Upper lobe of right lung (tissue), 1 donor: ENCODE measurements at regions not wholly inside any gene's neighbourhood (a gene's known extent, or its start where the extent isn't known, plus 50 kb on each side); places are given as distances from the start of the nearest gene placed in this dataset.
"Not testable (repeated sequence)": the region's sequence is repeated elsewhere in the genome, so short reads cannot be mapped to it uniquely, and the experiment has no call there.

Experiments used
- ATAC-seq: fragments of 200-7000 bp; cut with Tn5 transposase; one replicate; pipeline ENCODE4 v1.9.1; 2020; ENCODE audit warnings: mild to moderate bottlenecking, moderate library complexity
- DNase-seq: peaks from one replicate; pipeline ENCODE4 v3.0.0-alpha.2; 2020
- H3K27ac ChIP-seq: fragments of 200-600 bp; one replicate; pipeline ENCODE4 v1.8.0; 2022
- H3K27me3 ChIP-seq: fragments of 200-600 bp; one replicate; pipeline ENCODE4 v1.8.0; 2022; ENCODE audit warnings: mild to moderate bottlenecking
- H3K36me3 ChIP-seq: fragments of 200-600 bp; one replicate; pipeline ENCODE4 v1.8.0; 2022
- H3K4me1 ChIP-seq: fragments of 200-600 bp; one replicate; pipeline ENCODE4 v1.8.0; 2022
- H3K4me3 ChIP-seq: fragments of 200-600 bp; one replicate; pipeline ENCODE4 v1.8.0; 2022; ENCODE audit warnings: mild to moderate bottlenecking
- H3K9me3 ChIP-seq: fragments of 200-600 bp; one replicate; pipeline ENCODE4 v1.8.0; 2022
- intact Hi-C: fragments of 100-400 bp; cut with DNase I; formaldehyde crosslinking; loops from one replicate; pipeline ENCODE4 v1.11.0; 2022
- TF ChIP-seq, protein P1 (sequence below): fragments of 200-600 bp; IDR thresholded peaks from one replicate; pipeline ENCODE4 v1.8.0; 2022; ENCODE audit warnings: antibody characterized with exemption
- donor health status: DM: no; HTN: yes; CAD: no; lungs with severe emphysema.

DNA sequence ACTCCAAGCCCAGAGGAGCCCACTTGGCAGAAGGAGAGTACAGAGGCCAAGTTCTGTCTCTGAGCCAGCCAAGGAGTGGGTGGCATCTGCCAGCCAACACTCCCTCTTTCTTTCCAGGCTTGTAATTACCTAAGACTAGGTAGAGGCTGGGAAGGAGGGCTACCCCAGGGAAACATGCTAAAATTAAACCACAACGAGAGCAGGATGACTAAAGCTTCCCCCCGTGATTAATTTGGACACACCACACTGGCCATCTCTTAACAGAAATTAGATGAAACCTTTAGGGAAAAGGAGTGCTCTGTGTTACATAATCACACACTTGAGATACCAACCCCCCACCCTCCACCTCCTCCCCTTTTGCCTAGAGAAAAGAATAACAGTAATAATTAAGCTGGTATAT is 102.1 kb upstream of the ZC3H12A start:
- intact Hi-C loops, result no loop called here
- H3K4me1 ChIP-seq, result no peaks in the 10 kb centered on the region
- no peaks in the 10 kb centered on the region for H3K36me3 ChIP-seq
- TF ChIP-seq, protein P1, sequence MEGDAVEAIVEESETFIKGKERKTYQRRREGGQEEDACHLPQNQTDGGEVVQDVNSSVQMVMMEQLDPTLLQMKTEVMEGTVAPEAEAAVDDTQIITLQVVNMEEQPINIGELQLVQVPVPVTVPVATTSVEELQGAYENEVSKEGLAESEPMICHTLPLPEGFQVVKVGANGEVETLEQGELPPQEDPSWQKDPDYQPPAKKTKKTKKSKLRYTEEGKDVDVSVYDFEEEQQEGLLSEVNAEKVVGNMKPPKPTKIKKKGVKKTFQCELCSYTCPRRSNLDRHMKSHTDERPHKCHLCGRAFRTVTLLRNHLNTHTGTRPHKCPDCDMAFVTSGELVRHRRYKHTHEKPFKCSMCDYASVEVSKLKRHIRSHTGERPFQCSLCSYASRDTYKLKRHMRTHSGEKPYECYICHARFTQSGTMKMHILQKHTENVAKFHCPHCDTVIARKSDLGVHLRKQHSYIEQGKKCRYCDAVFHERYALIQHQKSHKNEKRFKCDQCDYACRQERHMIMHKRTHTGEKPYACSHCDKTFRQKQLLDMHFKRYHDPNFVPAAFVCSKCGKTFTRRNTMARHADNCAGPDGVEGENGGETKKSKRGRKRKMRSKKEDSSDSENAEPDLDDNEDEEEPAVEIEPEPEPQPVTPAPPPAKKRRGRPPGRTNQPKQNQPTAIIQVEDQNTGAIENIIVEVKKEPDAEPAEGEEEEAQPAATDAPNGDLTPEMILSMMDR, result no peak
- H3K4me3 ChIP-seq, result no peak overlapping the region
- no peak for ATAC-seq
- H3K27me3 ChIP-seq, result no peaks in the 10 kb centered on the region
- no peaks in the 10 kb centered on the region for H3K9me3 ChIP-seq
- no peak for DNase-seq
- no peak overlapping the region for H3K27ac ChIP-seq

GRCh38 chr1:37372711-37373110 is 101.7 kb upstream of the ZC3H12A start:
- Histone ChIP-seq H3K4me3 (no peak overlapping the region), H3K36me3 (no peaks in the 10 kb centered on the region), H3K27ac (no peak overlapping the region), H3K4me1 (no peaks in the 10 kb centered on the region), H3K27me3 (no peaks in the 10 kb centered on the region), H3K9me3 (no peaks in the 10 kb centered on the region)
- no peak for ATAC-seq
- TF ChIP-seq, protein P1, result no peak
- DNase-seq, result no peak
- intact Hi-C loops, result no loop called here

- no peaks in the 10 kb centered on the region for H3K36me3 ChIP-seq
- DNase-seq (no peak), ATAC-seq (no peak)
- no peaks in the 10 kb centered on the region for H3K4me1 ChIP-seq
- intact Hi-C loops, result no loop called here
- no peak overlapping the region for H3K4me3 ChIP-seq
- no peak overlapping the region for H3K27ac ChIP-seq
- TF ChIP-seq, protein P1, result no peak
- no peaks in the 10 kb centered on the region for H3K9me3 ChIP-seq
- no peaks in the 10 kb centered on the region for H3K27me3 ChIP-seq
These were observed 101.0 kb upstream of the ZC3H12A start for GRCh38 chr1:37373413-37373812.

DNA sequence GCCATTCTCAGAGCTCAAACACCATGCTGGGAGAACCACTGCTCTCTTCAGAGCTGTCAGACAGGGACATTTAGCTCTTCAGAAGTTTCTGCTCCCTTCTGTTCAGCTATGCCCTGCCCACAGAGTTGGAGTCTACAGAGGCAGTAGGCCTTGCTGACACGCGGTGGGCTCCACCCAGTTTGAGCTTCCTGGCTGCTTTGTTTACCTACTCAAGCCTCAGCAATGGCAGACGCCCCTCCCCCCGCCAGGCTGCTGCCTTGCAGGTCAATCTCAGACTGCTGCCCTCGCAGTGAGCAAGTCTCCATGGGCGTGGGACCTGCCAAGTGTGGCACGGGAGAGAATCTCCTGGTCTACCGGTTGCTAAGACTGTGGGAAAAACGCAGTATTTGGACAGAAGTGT is 93.8 kb upstream of the ZC3H12A start:
- DNase-seq, ATAC-seq, intact Hi-C loops: not testable (repeated sequence)

GRCh38 chr1:37387854-37388253 is 86.5 kb upstream of the ZC3H12A start:
- ATAC-seq (no peak), DNase-seq (no peak)
- H3K27ac ChIP-seq, result no peak overlapping the region
- peaks cover 3% of the 10 kb centered on the region for H3K27me3 ChIP-seq
- TF ChIP-seq, protein P1, result no peak
- intact Hi-C loops, result no loop called here
- H3K9me3 ChIP-seq, result no peaks in the 10 kb centered on the region
- H3K36me3 ChIP-seq, result no peaks in the 10 kb centered on the region
- H3K4me1 ChIP-seq, result no peaks in the 10 kb centered on the region
- no peak overlapping the region for H3K4me3 ChIP-seq

More for the DNA sequence above, 93.8 kb upstream of the ZC3H12A start:
- H3K27me3 ChIP-seq, result peaks cover 14% of the 10 kb centered on the region
- not testable (repeated sequence) for H3K36me3 ChIP-seq, H3K27ac ChIP-seq, H3K4me1 ChIP-seq, H3K4me3 ChIP-seq, H3K9me3 ChIP-seq

DNA sequence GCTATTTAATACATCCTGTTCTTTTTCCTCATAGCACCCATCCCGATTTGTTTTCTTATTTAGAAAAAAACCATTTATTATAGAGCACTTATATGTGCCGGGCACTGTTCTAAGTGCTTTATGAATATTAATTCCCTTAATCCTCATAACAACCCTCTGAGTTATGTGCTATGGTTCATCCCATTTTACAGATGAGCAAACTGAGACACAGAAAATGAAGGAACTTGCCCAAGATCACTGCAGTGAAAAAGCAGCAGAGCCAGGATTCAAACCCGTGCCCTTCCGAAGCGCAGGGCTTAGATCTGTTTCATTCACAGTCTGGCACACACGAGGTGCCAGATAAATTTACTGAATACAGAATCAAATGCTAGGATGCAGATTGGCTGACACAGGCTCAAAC is 85.1 kb upstream of the ZC3H12A start:
- no peaks in the 10 kb centered on the region for H3K36me3 ChIP-seq
- intact Hi-C loops, result no loop called here
- H3K4me3 ChIP-seq, result no peak overlapping the region
- peaks cover 10% of the 10 kb centered on the region for H3K27me3 ChIP-seq
- no peak overlapping the region for H3K27ac ChIP-seq
- no peaks in the 10 kb centered on the region for H3K9me3 ChIP-seq
- TF ChIP-seq, protein P1, result no peak
- no peaks in the 10 kb centered on the region for H3K4me1 ChIP-seq
- DNase-seq (no peak), ATAC-seq (no peak)
